OCI-LY1 (cell line): ENCODE measurements at regions not wholly inside any gene's neighbourhood (a gene's known extent, or its start where the extent isn't known, plus 50 kb on each side); places are given as distances from the start of the nearest gene placed in this dataset.

Experiments used
- EZH2 ChIP-seq: fragments of 200-600 bp; sonication (generic), shearing (Covaris generic); IDR thresholded peaks from 2 replicates; pipeline ENCODE4 v1.8.0; 2017; ENCODE audit warnings: borderline replicate concordance, mixed run types, mild to moderate bottlenecking, antibody characterized with exemption, low read length, moderate library complexity, mixed read lengths
- TF ChIP-seq, protein P1 (sequence below): fragments of 200-600 bp; sonication (generic), shearing (Covaris generic); IDR thresholded peaks from 2 replicates; pipeline ENCODE4 v1.5.1; 2017; ENCODE audit warnings: mild to moderate bottlenecking, antibody characterized with exemption, low read length, moderate library complexity, mixed read lengths

DNA sequence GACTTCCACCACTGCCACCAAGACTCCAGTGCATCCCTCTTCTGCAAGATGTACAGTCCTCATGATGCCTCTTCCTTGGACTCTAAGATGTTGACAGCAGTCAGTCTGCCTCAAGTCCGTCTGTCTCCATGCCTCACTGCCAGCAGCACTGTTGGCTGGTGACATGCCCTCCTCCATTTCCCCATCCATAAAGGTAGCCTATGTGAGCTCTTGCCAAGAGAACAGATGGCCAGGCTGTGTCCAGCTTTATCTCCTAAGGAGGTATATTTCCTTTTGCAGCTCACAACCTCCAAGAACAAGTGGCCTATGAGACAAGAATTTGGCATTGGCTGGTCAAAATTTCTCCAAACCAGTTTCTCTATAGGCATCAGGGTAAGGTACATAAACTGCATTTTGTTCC lies 149.3 kb upstream of the HNRNPA3 start:
- TF ChIP-seq, protein P1, sequence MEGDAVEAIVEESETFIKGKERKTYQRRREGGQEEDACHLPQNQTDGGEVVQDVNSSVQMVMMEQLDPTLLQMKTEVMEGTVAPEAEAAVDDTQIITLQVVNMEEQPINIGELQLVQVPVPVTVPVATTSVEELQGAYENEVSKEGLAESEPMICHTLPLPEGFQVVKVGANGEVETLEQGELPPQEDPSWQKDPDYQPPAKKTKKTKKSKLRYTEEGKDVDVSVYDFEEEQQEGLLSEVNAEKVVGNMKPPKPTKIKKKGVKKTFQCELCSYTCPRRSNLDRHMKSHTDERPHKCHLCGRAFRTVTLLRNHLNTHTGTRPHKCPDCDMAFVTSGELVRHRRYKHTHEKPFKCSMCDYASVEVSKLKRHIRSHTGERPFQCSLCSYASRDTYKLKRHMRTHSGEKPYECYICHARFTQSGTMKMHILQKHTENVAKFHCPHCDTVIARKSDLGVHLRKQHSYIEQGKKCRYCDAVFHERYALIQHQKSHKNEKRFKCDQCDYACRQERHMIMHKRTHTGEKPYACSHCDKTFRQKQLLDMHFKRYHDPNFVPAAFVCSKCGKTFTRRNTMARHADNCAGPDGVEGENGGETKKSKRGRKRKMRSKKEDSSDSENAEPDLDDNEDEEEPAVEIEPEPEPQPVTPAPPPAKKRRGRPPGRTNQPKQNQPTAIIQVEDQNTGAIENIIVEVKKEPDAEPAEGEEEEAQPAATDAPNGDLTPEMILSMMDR, result no peak
- no peak for TF ChIP-seq EZH2
